IPS-18c (cell line): ENCODE measurements at regions not wholly inside any gene's neighbourhood (a gene's known extent, or its start where the extent isn't known, plus 50 kb on each side); places are given as distances from the start of the nearest gene placed in this dataset.

Source experiments
- H3K4me3 ChIP-seq: 2 replicates; pipeline ENCODE4 v1.7.0; 2013; ENCODE audit warnings: low read depth, mild to moderate bottlenecking, low read length, moderate library complexity; ENCODE audit not compliant: insufficient read depth
- H3K9me3 ChIP-seq: one replicate; pipeline ENCODE4 v1.6.1; 2013; ENCODE audit warnings: mild to moderate bottlenecking, low read length, moderate library complexity; ENCODE audit not compliant: control insufficient read depth, insufficient read depth

- Histone ChIP-seq H3K9me3 (no peaks in the 10 kb centered on the region), H3K4me3 (no peak overlapping the region)
These were observed 150.0 kb upstream of the PTCH1 start for GRCh38 chr9:95666785-95667155.

- no peak overlapping the region for H3K4me3 ChIP-seq
These were observed 149.5 kb upstream of the PTCH1 start for GRCh38 chr9:95666096-95666784.

GRCh38 chr9:95653246-95653645 is 136.5 kb upstream of the PTCH1 start:
- no peaks in the 10 kb centered on the region for H3K9me3 ChIP-seq
- H3K4me3 ChIP-seq, result no peak overlapping the region

More at GRCh38 chr9:95666096-95666784, 149.5 kb upstream of the PTCH1 start:
- H3K9me3 ChIP-seq, result no peaks in the 10 kb centered on the region

GRCh38 chr9:95650720-95651119 is 133.9 kb upstream of the PTCH1 start:
- Histone ChIP-seq H3K4me3 (no peak overlapping the region), H3K9me3 (no peaks in the 10 kb centered on the region)

- Histone ChIP-seq H3K9me3 (no peaks in the 10 kb centered on the region), H3K4me3 (no peak overlapping the region)
These were observed 133.0 kb upstream of the PTCH1 start for GRCh38 chr9:95649801-95650213.

- Histone ChIP-seq H3K4me3 (no peak overlapping the region), H3K9me3 (no peaks in the 10 kb centered on the region)
These were observed 131.5 kb upstream of the PTCH1 start for GRCh38 chr9:95648225-95648624.

GRCh38 chr9:95645992-95646391 is 129.2 kb upstream of the PTCH1 start:
- H3K9me3 ChIP-seq, result no peaks in the 10 kb centered on the region
- no peak overlapping the region for H3K4me3 ChIP-seq

GRCh38 chr9:95645579-95645978 is 128.8 kb upstream of the PTCH1 start:
- no peaks in the 10 kb centered on the region for H3K9me3 ChIP-seq
- H3K4me3 ChIP-seq, result no peak overlapping the region

GRCh38 chr9:95644377-95644776 is 127.6 kb upstream of the PTCH1 start:
- H3K4me3 ChIP-seq, result no peak overlapping the region

GRCh38 chr9:95643619-95644018 is 126.8 kb upstream of the PTCH1 start:
- peaks cover 2% of the 10 kb centered on the region for H3K9me3 ChIP-seq
- H3K4me3 ChIP-seq, result no peak overlapping the region

More at GRCh38 chr9:95644377-95644776, 127.6 kb upstream of the PTCH1 start:
- H3K9me3 ChIP-seq, result no peaks in the 10 kb centered on the region

- Histone ChIP-seq H3K4me3 (no peak overlapping the region), H3K9me3 (peaks cover 2% of the 10 kb centered on the region)
These were observed 125.4 kb upstream of the PTCH1 start for GRCh38 chr9:95642189-95642588.

- peaks cover 2% of the 10 kb centered on the region for H3K9me3 ChIP-seq
- no peak overlapping the region for H3K4me3 ChIP-seq
These were observed 124.8 kb upstream of the PTCH1 start for GRCh38 chr9:95641586-95641985.

GRCh38 chr9:95640336-95640735 is 123.6 kb upstream of the PTCH1 start:
- Histone ChIP-seq H3K9me3 (peaks cover 2% of the 10 kb centered on the region), H3K4me3 (no peak overlapping the region)

GRCh38 chr9:95635986-95636671 is 119.4 kb upstream of the PTCH1 start:
- Histone ChIP-seq H3K4me3 (no peak overlapping the region), H3K9me3 (peaks cover 2% of the 10 kb centered on the region)

- H3K9me3 ChIP-seq, result peaks cover 2% of the 10 kb centered on the region
- H3K4me3 ChIP-seq, result no peak overlapping the region
These were observed 117.8 kb upstream of the PTCH1 start for GRCh38 chr9:95634536-95634935.

GRCh38 chr9:95634114-95634513 is 117.3 kb upstream of the PTCH1 start:
- no peak overlapping the region for H3K4me3 ChIP-seq
- H3K9me3 ChIP-seq, result peaks cover 2% of the 10 kb centered on the region

GRCh38 chr9:95629585-95629984 is 112.8 kb upstream of the PTCH1 start:
- peaks cover 2% of the 10 kb centered on the region for H3K9me3 ChIP-seq

GRCh38 chr9:95627802-95628201 is 111.0 kb upstream of the PTCH1 start:
- H3K9me3 ChIP-seq, result peaks cover 2% of the 10 kb centered on the region

More at GRCh38 chr9:95629585-95629984, 112.8 kb upstream of the PTCH1 start:
- H3K4me3 ChIP-seq, result no peak overlapping the region

More at GRCh38 chr9:95627802-95628201, 111.0 kb upstream of the PTCH1 start:
- H3K4me3 ChIP-seq, result no peak overlapping the region
